Suprapubic skin (tissue), 4 donors: ENCODE measurements at regions not wholly inside any gene's neighbourhood (a gene's known extent, or its start where the extent isn't known, plus 50 kb on each side); places are given as distances from the start of the nearest gene placed in this dataset.
"Not testable (repeated sequence)": the region's sequence is repeated elsewhere in the genome, so short reads cannot be mapped to it uniquely, and the experiment has no call there.

Source experiments
- DNase-seq, 2 donors: peaks; one replicate each; pipeline ENCODE4 v3.0.0-alpha.2; 2019; ENCODE audit warnings: low spot score in 2 of 2
- H3K27ac ChIP-seq: fragments of 200-600 bp; sonication (generic); one replicate; pipeline ENCODE4 v1.5.1; 2019
- H3K27me3 ChIP-seq: fragments of 200-600 bp; sonication (generic); one replicate; pipeline ENCODE4 v1.5.1; 2019
- H3K36me3 ChIP-seq: fragments of 200-600 bp; sonication (generic); one replicate; pipeline ENCODE4 v1.5.1; 2019
- H3K4me1 ChIP-seq: fragments of 200-600 bp; sonication (generic); one replicate; pipeline ENCODE4 v1.5.1; 2019
- H3K4me3 ChIP-seq: fragments of 200-600 bp; sonication (generic); one replicate; pipeline ENCODE4 v1.5.1; 2019; ENCODE audit warnings: mild to moderate bottlenecking
- H3K9me3 ChIP-seq: fragments of 200-600 bp; sonication (generic); one replicate; pipeline ENCODE4 v1.5.1; 2019
- CTCF ChIP-seq, 2 donors: fragments of 200-600 bp in 1 of 2; fragments of 450-650 bp in 1 of 2; sonication (generic) in 1 of 2; IDR thresholded peaks; one replicate each; pipeline ENCODE4 v1.5.1; 2016 to 2019; ENCODE audit warnings: antibody characterized with exemption in 2 of 2, mild to moderate bottlenecking in 1 of 2, moderate library complexity in 1 of 2
- EP300 ChIP-seq: sonication (generic); formaldehyde crosslinking; IDR thresholded peaks from one replicate; pipeline ENCODE4 v1.6.1; 2017; ENCODE audit warnings: antibody characterized with exemption
- POLR2A ChIP-seq, 2 donors: fragments of 450-650 bp; IDR thresholded peaks; one replicate each; pipeline ENCODE4 v1.6.1; 2017; ENCODE audit warnings: antibody characterized with exemption in 2 of 2, mild to moderate bottlenecking in 2 of 2, moderate library complexity in 2 of 2
- POLR2AphosphoS5 ChIP-seq, 3 donors: sonication (generic); formaldehyde crosslinking; IDR thresholded peaks; one replicate each; pipeline ENCODE4 v1.6.1; 2017; ENCODE audit warnings: antibody characterized with exemption in 3 of 3
- WGBS: methylation state at CpG from one replicate; pipeline ENCODE4 v1.1.5; 2018; 5-methylcytosine and 5-hydroxymethylcytosine counted together

GRCh38 chr3:99562138-99562537 is 76.3 kb upstream of the COL8A1 start:
- no peaks in the 10 kb centered on the region for H3K4me1 ChIP-seq
- DNase-seq = no peak
- WGBS = 68% methylated on average over 1 of the region's 1 CpG
- H3K36me3 ChIP-seq = no peaks in the 10 kb centered on the region
- H3K9me3 ChIP-seq = no peaks in the 10 kb centered on the region
- no peak for TF ChIP-seq EP300
- no peak overlapping the region for H3K27ac ChIP-seq
- no peaks in the 10 kb centered on the region for H3K27me3 ChIP-seq
- H3K4me3 ChIP-seq = no peak overlapping the region

GRCh38 chr3:99561056-99561455 is 77.3 kb upstream of the COL8A1 start:
- H3K4me1 ChIP-seq = no peaks in the 10 kb centered on the region
- DNase-seq = no peak
- H3K36me3 ChIP-seq = no peaks in the 10 kb centered on the region
- no peak overlapping the region for H3K4me3 ChIP-seq
- no peaks in the 10 kb centered on the region for H3K27me3 ChIP-seq
- no peaks in the 10 kb centered on the region for H3K9me3 ChIP-seq
- no peak for TF ChIP-seq POLR2A (IDR thresholded peaks at IDR 0.05)
- no peak for TF ChIP-seq EP300
- no peak for TF ChIP-seq POLR2AphosphoS5 (IDR thresholded peaks at IDR 0.05)
- no peak for TF ChIP-seq CTCF (IDR thresholded peaks at IDR 0.05)
- 94% methylated on average over 3 of the region's 3 CpGs for whole genome bisulfite sequencing
- no peak overlapping the region for H3K27ac ChIP-seq

GRCh38 chr3:99559196-99559595 is 79.2 kb upstream of the COL8A1 start:
- no peaks in the 10 kb centered on the region for H3K4me1 ChIP-seq
- H3K27ac ChIP-seq = no peak overlapping the region
- H3K27me3 ChIP-seq = no peaks in the 10 kb centered on the region
- no peak overlapping the region for H3K4me3 ChIP-seq
- no peak for DNase-seq
- TF ChIP-seq POLR2AphosphoS5 (IDR thresholded peaks at IDR 0.05) = no peak
- no peaks in the 10 kb centered on the region for H3K36me3 ChIP-seq
- no peaks in the 10 kb centered on the region for H3K9me3 ChIP-seq

GRCh38 chr3:99555885-99556284 is 82.5 kb upstream of the COL8A1 start:
- H3K9me3 ChIP-seq, H3K4me1 ChIP-seq, H3K27ac ChIP-seq, DNase-seq, H3K4me3 ChIP-seq, H3K27me3 ChIP-seq, H3K36me3 ChIP-seq: not testable (repeated sequence)
- WGBS = 92% methylated on average over 5 of the region's 5 CpGs

GRCh38 chr3:99551520-99551919 is 86.9 kb upstream of the COL8A1 start:
- Histone ChIP-seq H3K4me1 (peaks cover 25% of the 10 kb centered on the region), H3K36me3 (no peaks in the 10 kb centered on the region), H3K4me3 (no peak overlapping the region), H3K27me3 (no peaks in the 10 kb centered on the region), H3K9me3 (no peaks in the 10 kb centered on the region), H3K27ac (no peak overlapping the region)
- no peak for TF ChIP-seq POLR2AphosphoS5 (IDR thresholded peaks at IDR 0.05)
- TF ChIP-seq EP300 = no peak
- TF ChIP-seq CTCF (IDR thresholded peaks at IDR 0.05) = no peak
- no peak for TF ChIP-seq POLR2A (IDR thresholded peaks at IDR 0.05)
- DNase-seq = no peak
- WGBS = 72% methylated on average over 1 of the region's 1 CpG

GRCh38 chr3:99549957-99550603 is 88.3 kb upstream of the COL8A1 start:
- Histone ChIP-seq H3K4me1 (peaks cover 39% of the 10 kb centered on the region), H3K4me3 (no peak overlapping the region), H3K36me3 (no peaks in the 10 kb centered on the region), H3K27ac (peak overlapping the region; percentile 32), H3K9me3 (no peaks in the 10 kb centered on the region), H3K27me3 (no peaks in the 10 kb centered on the region)
- 47% methylated on average over 2 of the region's 2 CpGs for WGBS
- TF ChIP-seq POLR2A (IDR thresholded peaks at IDR 0.05) = no peak
- TF ChIP-seq POLR2AphosphoS5 (IDR thresholded peaks at IDR 0.05) = no peak
- no peak for TF ChIP-seq CTCF (IDR thresholded peaks at IDR 0.05)
- no peak for TF ChIP-seq EP300
- no peak for DNase-seq

GRCh38 chr3:99549220-99549619 is 89.2 kb upstream of the COL8A1 start:
- TF ChIP-seq EP300 (no peak), POLR2A (IDR thresholded peaks at IDR 0.05) (no peak), POLR2AphosphoS5 (IDR thresholded peaks at IDR 0.05) (no peak), CTCF (IDR thresholded peaks at IDR 0.05) (no peak)
- Histone ChIP-seq H3K36me3 (no peaks in the 10 kb centered on the region), H3K4me3 (no peak overlapping the region), H3K9me3 (no peaks in the 10 kb centered on the region), H3K27ac (no peak overlapping the region), H3K4me1 (peaks cover 44% of the 10 kb centered on the region), H3K27me3 (no peaks in the 10 kb centered on the region)
- 55% methylated on average over 4 of the region's 4 CpGs for WGBS
- no peak for DNase-seq
